GM12878 (cell line): ENCODE measurements at regions not wholly inside any gene's neighbourhood (a gene's known extent, or its start where the extent isn't known, plus 50 kb on each side); places are given as distances from the start of the nearest gene placed in this dataset.

Source experiments
- ATAC-seq: fragments of 200-7000 bp; cut with Tn5 transposase; 3 replicates; pipeline ENCODE4 v1.9.1; 2020; ENCODE audit warnings: mild to moderate bottlenecking, moderate library complexity
- BruUV-seq: library from RNA; stranded (reverse); fragments of 400-500 nt; replicated peaks from 2 replicates; lab custom pipeline; 2021; lab: Mats Ljungman, UMichigan
- CTCF ChIA-PET: fragments of 300-600 bp; sonication (Branson Sonifier 250); formaldehyde crosslinking; extraction: SDS; loops from one replicate; lab custom pipeline; 2021; ENCODE audit warnings: inconsistent platforms; lab: Yijun Ruan, JAX
- POLR2A ChIA-PET: fragments of 350-600 bp; formaldehyde crosslinking; extraction: SDS; loops from one replicate; lab custom pipeline; 2021; ENCODE audit warnings: inconsistent platforms; lab: Charles Lee
- RAD21 ChIA-PET: fragments of 300-600 bp; sonication (Branson Sonifier 250); formaldehyde crosslinking; loops from one replicate; lab custom pipeline; 2023; ENCODE audit warnings: antibody characterized with exemption; ENCODE audit not compliant: unreplicated experiment; lab: Charles Lee
- SMC1A ChIA-PET: fragments of 300-600 bp; sonication (Branson Sonifier 250); formaldehyde crosslinking; loops from one replicate; lab custom pipeline; 2023; ENCODE audit not compliant: unreplicated experiment, uncharacterized antibody; lab: Charles Lee
- DNase-seq: peaks from one replicate; pipeline ENCODE4 v3.0.0-alpha.2; 2011; ENCODE audit warnings: low read depth, low spot score
- FAIRE-seq: peaks from 3 replicates; lab custom pipeline; 2011; peaks lifted over from hg19 to GRCh38; lab: Jason Lieb, UNC
- H2AFZ ChIP-seq: 2 replicates; pipeline ENCODE4 v1.6.0; 2011; ENCODE audit warnings: low read depth, low read length, control low read depth; ENCODE audit not compliant: control insufficient read depth
- H3K27ac ChIP-seq: 2 replicates; pipeline ENCODE4 v1.5.1; 2011; ENCODE audit warnings: control low read depth; ENCODE audit not compliant: control insufficient read depth, insufficient read depth
- H3K27me3 ChIP-seq, 2 experiments: replicated peaks in 1 of 2; 2 replicates each; pipeline versions ENCODE4 v1.6.0 to v1.6.1; 2011; ENCODE audit warnings: low read length in 1 of 2; ENCODE audit not compliant: control insufficient read depth in 2 of 2, insufficient read depth in 2 of 2
- H3K36me3 ChIP-seq, 2 experiments: 2 replicates each; pipeline ENCODE4 v1.5.1; 2011; ENCODE audit warnings: low read length in 1 of 2; ENCODE audit not compliant: control insufficient read depth in 2 of 2, insufficient read depth in 2 of 2
- H3K4me1 ChIP-seq: 2 replicates; pipeline ENCODE4 v1.6.1; 2011; ENCODE audit warnings: mild to moderate bottlenecking, low read length, moderate library complexity, mixed read lengths; ENCODE audit not compliant: control insufficient read depth, insufficient read depth
- H3K4me2 ChIP-seq: 2 replicates; pipeline ENCODE4 v1.6.0; 2011; ENCODE audit warnings: control low read depth; ENCODE audit not compliant: control insufficient read depth, insufficient read depth
- H3K4me3 ChIP-seq: fragments of 200-600 bp; sonication (generic); 2 replicates; pipeline ENCODE4 v1.5.1; 2016
- H3K79me2 ChIP-seq: 2 replicates; pipeline ENCODE4 v1.6.0; 2011; ENCODE audit warnings: low read length; ENCODE audit not compliant: control insufficient read depth, insufficient read depth
- H3K9ac ChIP-seq: 2 replicates; pipeline ENCODE4 v1.8.0; 2011; ENCODE audit warnings: low read length, control low read depth, mixed read lengths; ENCODE audit not compliant: control insufficient read depth, insufficient read depth
- H3K9me3 ChIP-seq: replicated peaks from 3 replicates; pipeline ENCODE4 v1.5.1; 2011; ENCODE audit warnings: mild to moderate bottlenecking, low read length; ENCODE audit not compliant: control insufficient read depth, insufficient read depth
- H4K20me1 ChIP-seq: 2 replicates; pipeline ENCODE4 v1.6.0; 2011; ENCODE audit not compliant: control insufficient read depth, insufficient read depth
- ASH2L ChIP-seq: fragments of 300-600, 200-600 bp; sonication (generic); IDR thresholded peaks from 2 replicates; pipeline ENCODE4 v1.6.1; 2017; ENCODE audit warnings: low read depth, mild to moderate bottlenecking, borderline replicate concordance
- CBX5 ChIP-seq: sonication (generic); IDR thresholded peaks from 2 replicates; pipeline ENCODE4 v1.6.1; 2016; ENCODE audit warnings: low read depth, moderate library complexity, mild to moderate bottlenecking, inconsistent platforms
- CEBPB ChIP-seq, 2 experiments: fragments of 150-350 bp in 1 of 2; IDR thresholded peaks; 2 replicates each; pipeline ENCODE4 v1.6.1; 2012 to 2014; ENCODE audit warnings: low read depth in 2 of 2, low read length in 2 of 2, borderline replicate concordance in 1 of 2, inconsistent platforms in 1 of 2
- NBN ChIP-seq: fragments of 450-650 bp; IDR thresholded peaks from 2 replicates; pipeline ENCODE4 v1.6.1; 2016
- SMC3 ChIP-seq: IDR thresholded peaks from 2 replicates; pipeline ENCODE4 v1.6.1; 2011; ENCODE audit warnings: low read length, improper control_type of control experiment, borderline replicate concordance
- ZBED1 ChIP-seq: IDR thresholded peaks from 2 replicates; pipeline ENCODE4 v1.6.1; 2016; ENCODE audit warnings: borderline replicate concordance
- WGBS: methylation state at CpG from one replicate; pipeline ENCODE4 v1.1.6; 2016; ENCODE audit warnings: low lambda C conversion rate; ENCODE audit not compliant: insufficient replicate concordance, insufficient coverage; ENCODE audit errors: missing lambda C conversion rate; 5-methylcytosine and 5-hydroxymethylcytosine counted together
- in situ Hi-C: fragments of 300-500 bp; cut with MboI; formaldehyde crosslinking; loops from 9 replicates; pipeline ENCODE4 v1.14.3; 2018; ENCODE audit warnings: mixed read lengths
- intact Hi-C: fragments of 100-400 bp; cut with micrococcal nuclease; formaldehyde crosslinking; loops from one replicate; pipeline ENCODE4 v1.14.2; 2022; ENCODE audit not compliant: unreplicated experiment
- TF ChIP-seq, protein P1 (sequence below): IDR thresholded peaks from 2 replicates; pipeline ENCODE4 v1.6.1; 2012; ENCODE audit warnings: low read depth, low read length, improper control_type of control experiment
- TF ChIP-seq, protein P2 (sequence below): IDR thresholded peaks from 2 replicates; pipeline ENCODE4 v1.6.1; 2011; ENCODE audit warnings: borderline replicate concordance, low read depth, mild to moderate bottlenecking, moderate library complexity, mixed read lengths, low read length; ENCODE audit not compliant: insufficient read depth; ENCODE audit errors: extremely low read length
- TF ChIP-seq, protein P3 (sequence below): IDR thresholded peaks from 2 replicates; pipeline ENCODE4 v1.6.1; 2012; ENCODE audit warnings: improper control_type of control experiment, low read depth, low read length; ENCODE audit not compliant: insufficient replicate concordance
- TF ChIP-seq, protein P4 (sequence below): fragments of 150-350 bp; IDR thresholded peaks from 2 replicates; pipeline ENCODE4 v1.6.1; 2014; ENCODE audit warnings: mild to moderate bottlenecking, low read depth, low read length

DNA sequence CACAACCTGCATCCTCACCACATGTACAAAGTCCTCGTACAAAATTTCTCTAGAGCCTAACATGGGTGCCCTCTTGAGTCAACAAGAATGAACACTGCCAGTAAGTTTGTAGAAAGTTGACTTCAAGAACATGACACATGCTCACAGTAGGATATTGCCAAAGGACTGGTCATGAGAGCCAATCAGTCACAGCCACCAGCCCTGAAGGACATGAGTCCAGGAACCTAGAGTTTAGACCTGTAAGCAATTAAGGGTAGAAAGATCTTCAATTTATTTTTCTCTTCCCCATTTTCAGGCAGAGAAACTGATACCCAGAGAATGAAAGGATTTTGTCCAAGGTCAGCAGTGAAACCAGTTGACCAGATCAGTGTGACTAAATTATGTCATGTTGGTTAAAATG, 96.1 kb downstream of the MAFB start:
- CTCF ChIA-PET, result no interaction called here
- in situ Hi-C loops (no loop called here), intact Hi-C loops (no loop called here)
- H3K9ac ChIP-seq, result no peak overlapping the region
- 0% methylated on average over 1 of the region's 1 CpG for WGBS
- POLR2A ChIA-PET, result no interaction called here
- H3K4me3 ChIP-seq, result no peak overlapping the region
- no peak overlapping the region for H2AFZ ChIP-seq
- H3K4me2 ChIP-seq, result no peak overlapping the region
- no peaks in the 10 kb centered on the region for H3K79me2 ChIP-seq
- no peaks in the 10 kb centered on the region for H4K20me1 ChIP-seq
- BruUV-seq, result no TSS peak
- H3K4me1 ChIP-seq, result no peaks in the 10 kb centered on the region
- TF ChIP-seq, protein P1, sequence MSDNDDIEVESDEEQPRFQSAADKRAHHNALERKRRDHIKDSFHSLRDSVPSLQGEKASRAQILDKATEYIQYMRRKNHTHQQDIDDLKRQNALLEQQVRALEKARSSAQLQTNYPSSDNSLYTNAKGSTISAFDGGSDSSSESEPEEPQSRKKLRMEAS, result no peak
- TF ChIP-seq, protein P2, sequence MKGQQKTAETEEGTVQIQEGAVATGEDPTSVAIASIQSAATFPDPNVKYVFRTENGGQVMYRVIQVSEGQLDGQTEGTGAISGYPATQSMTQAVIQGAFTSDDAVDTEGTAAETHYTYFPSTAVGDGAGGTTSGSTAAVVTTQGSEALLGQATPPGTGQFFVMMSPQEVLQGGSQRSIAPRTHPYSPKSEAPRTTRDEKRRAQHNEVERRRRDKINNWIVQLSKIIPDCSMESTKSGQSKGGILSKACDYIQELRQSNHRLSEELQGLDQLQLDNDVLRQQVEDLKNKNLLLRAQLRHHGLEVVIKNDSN, result no peak
- TF ChIP-seq SMC3, result no peak
- TF ChIP-seq NBN, result no peak
- no peak for FAIRE-seq
- no peak overlapping the region for H3K27ac ChIP-seq
- DNase-seq, result no peak
- no peaks in the 10 kb centered on the region; a peak in 1 of 4 replicates for H3K27me3 ChIP-seq
- SMC1A ChIA-PET, result no interaction called here
- H3K9me3 ChIP-seq, result no peaks in the 10 kb centered on the region
- ATAC-seq, result no peak
- no peaks in the 10 kb centered on the region for H3K36me3 ChIP-seq
- RAD21 ChIA-PET, result no interaction called here

DNA sequence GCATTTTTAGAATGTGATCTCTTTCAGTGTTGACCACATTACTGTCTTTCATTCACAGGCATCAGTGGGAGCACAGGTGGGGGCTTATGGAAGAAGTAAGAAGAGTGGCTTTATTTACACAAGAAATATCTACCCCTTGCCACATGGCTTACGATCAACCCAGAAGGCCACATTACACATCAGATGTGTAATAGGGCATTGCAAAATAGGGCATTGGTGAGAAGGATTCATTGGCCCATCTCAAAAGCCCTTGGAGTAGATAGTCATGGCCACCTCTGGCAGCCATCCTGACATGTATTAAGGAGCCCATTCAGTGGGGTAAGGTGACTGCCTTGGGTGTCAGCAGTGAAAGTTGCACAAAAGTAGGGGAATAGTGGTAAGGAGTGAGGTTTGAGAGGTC, 97.5 kb downstream of the MAFB start:
- in situ Hi-C loops (no loop called here), intact Hi-C loops (no loop called here)
- no peaks in the 10 kb centered on the region for H4K20me1 ChIP-seq
- BruUV-seq, result no TSS peak
- CTCF ChIA-PET, result no interaction called here
- H3K4me2 ChIP-seq, result no peak overlapping the region
- no peaks in the 10 kb centered on the region for H3K4me1 ChIP-seq
- ATAC-seq, result no peak
- H3K9ac ChIP-seq, result no peak overlapping the region
- no peak overlapping the region for H3K4me3 ChIP-seq
- no peak for DNase-seq
- SMC1A ChIA-PET, result no interaction called here
- 13% methylated on average over 1 of the region's 1 CpG for WGBS
- POLR2A ChIA-PET, result no interaction called here
- RAD21 ChIA-PET, result no interaction called here
- peaks cover 0 to 2% of the 10 kb centered on the region in 2 experiments; a peak in 1 of 4 replicates for H3K27me3 ChIP-seq
- H3K36me3 ChIP-seq, result no peaks in the 10 kb centered on the region
- no peak for FAIRE-seq
- H3K27ac ChIP-seq, result no peak overlapping the region
- H3K79me2 ChIP-seq, result no peaks in the 10 kb centered on the region
- H3K9me3 ChIP-seq, result no peaks in the 10 kb centered on the region
- H2AFZ ChIP-seq, result no peak overlapping the region
- no peak for TF ChIP-seq ASH2L
- TF ChIP-seq CEBPB (IDR thresholded peaks at IDR 0.05; ENCODE audit: borderline replicate concordance in 1 of 2, low read depth in 2 of 2, low read length in 2 of 2), result no peak
- no peak for TF ChIP-seq ZBED1
- TF ChIP-seq, protein P3, sequence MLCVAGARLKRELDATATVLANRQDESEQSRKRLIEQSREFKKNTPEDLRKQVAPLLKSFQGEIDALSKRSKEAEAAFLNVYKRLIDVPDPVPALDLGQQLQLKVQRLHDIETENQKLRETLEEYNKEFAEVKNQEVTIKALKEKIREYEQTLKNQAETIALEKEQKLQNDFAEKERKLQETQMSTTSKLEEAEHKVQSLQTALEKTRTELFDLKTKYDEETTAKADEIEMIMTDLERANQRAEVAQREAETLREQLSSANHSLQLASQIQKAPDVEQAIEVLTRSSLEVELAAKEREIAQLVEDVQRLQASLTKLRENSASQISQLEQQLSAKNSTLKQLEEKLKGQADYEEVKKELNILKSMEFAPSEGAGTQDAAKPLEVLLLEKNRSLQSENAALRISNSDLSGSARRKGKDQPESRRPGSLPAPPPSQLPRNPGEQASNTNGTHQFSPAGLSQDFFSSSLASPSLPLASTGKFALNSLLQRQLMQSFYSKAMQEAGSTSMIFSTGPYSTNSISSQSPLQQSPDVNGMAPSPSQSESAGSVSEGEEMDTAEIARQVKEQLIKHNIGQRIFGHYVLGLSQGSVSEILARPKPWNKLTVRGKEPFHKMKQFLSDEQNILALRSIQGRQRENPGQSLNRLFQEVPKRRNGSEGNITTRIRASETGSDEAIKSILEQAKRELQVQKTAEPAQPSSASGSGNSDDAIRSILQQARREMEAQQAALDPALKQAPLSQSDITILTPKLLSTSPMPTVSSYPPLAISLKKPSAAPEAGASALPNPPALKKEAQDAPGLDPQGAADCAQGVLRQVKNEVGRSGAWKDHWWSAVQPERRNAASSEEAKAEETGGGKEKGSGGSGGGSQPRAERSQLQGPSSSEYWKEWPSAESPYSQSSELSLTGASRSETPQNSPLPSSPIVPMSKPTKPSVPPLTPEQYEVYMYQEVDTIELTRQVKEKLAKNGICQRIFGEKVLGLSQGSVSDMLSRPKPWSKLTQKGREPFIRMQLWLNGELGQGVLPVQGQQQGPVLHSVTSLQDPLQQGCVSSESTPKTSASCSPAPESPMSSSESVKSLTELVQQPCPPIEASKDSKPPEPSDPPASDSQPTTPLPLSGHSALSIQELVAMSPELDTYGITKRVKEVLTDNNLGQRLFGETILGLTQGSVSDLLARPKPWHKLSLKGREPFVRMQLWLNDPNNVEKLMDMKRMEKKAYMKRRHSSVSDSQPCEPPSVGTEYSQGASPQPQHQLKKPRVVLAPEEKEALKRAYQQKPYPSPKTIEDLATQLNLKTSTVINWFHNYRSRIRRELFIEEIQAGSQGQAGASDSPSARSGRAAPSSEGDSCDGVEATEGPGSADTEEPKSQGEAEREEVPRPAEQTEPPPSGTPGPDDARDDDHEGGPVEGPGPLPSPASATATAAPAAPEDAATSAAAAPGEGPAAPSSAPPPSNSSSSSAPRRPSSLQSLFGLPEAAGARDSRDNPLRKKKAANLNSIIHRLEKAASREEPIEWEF, result no peak
- TF ChIP-seq, protein P4, sequence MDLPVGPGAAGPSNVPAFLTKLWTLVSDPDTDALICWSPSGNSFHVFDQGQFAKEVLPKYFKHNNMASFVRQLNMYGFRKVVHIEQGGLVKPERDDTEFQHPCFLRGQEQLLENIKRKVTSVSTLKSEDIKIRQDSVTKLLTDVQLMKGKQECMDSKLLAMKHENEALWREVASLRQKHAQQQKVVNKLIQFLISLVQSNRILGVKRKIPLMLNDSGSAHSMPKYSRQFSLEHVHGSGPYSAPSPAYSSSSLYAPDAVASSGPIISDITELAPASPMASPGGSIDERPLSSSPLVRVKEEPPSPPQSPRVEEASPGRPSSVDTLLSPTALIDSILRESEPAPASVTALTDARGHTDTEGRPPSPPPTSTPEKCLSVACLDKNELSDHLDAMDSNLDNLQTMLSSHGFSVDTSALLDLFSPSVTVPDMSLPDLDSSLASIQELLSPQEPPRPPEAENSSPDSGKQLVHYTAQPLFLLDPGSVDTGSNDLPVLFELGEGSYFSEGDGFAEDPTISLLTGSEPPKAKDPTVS, result no peak
- TF ChIP-seq CBX5, result no peak
